Bronchial epithelial cell (primary cell): ENCODE measurements at regions not wholly inside any gene's neighbourhood (a gene's known extent, or its start where the extent isn't known, plus 50 kb on each side); places are given as distances from the start of the nearest gene placed in this dataset.
A peak's percentile ranks its signal among the peaks of the same experiment; 100 is the strongest.

ENCODE experiments used
- DNase-seq: peaks from one replicate; pipeline ENCODE4 v3.0.0-alpha.2; 2010; ENCODE audit warnings: low read depth
- FAIRE-seq: peaks from 2 replicates; lab custom pipeline; 2011; peaks lifted over from hg19 to GRCh38; lab: Jason Lieb, UNC
- H3K27me3 ChIP-seq: 2 replicates; pipeline ENCODE4 v1.5.1; 2011; ENCODE audit warnings: low read length; ENCODE audit not compliant: control insufficient read depth, insufficient read depth
- H3K36me3 ChIP-seq: 2 replicates; pipeline ENCODE4 v1.5.1; 2011; ENCODE audit warnings: low read length; ENCODE audit not compliant: control insufficient read depth, insufficient read depth
- H3K4me3 ChIP-seq: 2 replicates; pipeline ENCODE4 v1.5.1; 2011; ENCODE audit warnings: mild to moderate bottlenecking, low read depth, low read length, control low read depth
- CTCF ChIP-seq: IDR thresholded peaks from 2 replicates; pipeline ENCODE4 v1.5.1; 2011; ENCODE audit warnings: mild to moderate bottlenecking, moderate library complexity, low read length, control low read depth, inconsistent platforms; ENCODE audit not compliant: insufficient read depth, severe bottlenecking

GRCh38 chr21:38930066-38930465 lies 124.3 kb downstream of the ETS2 start:
- no peak overlapping the region for H3K4me3 ChIP-seq
- no peak for TF ChIP-seq CTCF
- no peak for FAIRE-seq
- DNase-seq: no peak
- H3K27me3 ChIP-seq: no peaks in the 10 kb centered on the region
- no peaks in the 10 kb centered on the region for H3K36me3 ChIP-seq

GRCh38 chr21:38929652-38930051 lies 123.9 kb downstream of the ETS2 start:
- no peak for FAIRE-seq
- DNase-seq: no peak
- no peak for TF ChIP-seq CTCF

GRCh38 chr21:38929142-38929541 lies 123.4 kb downstream of the ETS2 start:
- Histone ChIP-seq H3K4me3 (no peak overlapping the region), H3K36me3 (no peaks in the 10 kb centered on the region), H3K27me3 (no peaks in the 10 kb centered on the region)
- no peak for DNase-seq
- FAIRE-seq: no peak
- TF ChIP-seq CTCF: no peak

More at GRCh38 chr21:38929652-38930051, 123.9 kb downstream of the ETS2 start:
- no peaks in the 10 kb centered on the region for H3K27me3 ChIP-seq
- H3K36me3 ChIP-seq: no peaks in the 10 kb centered on the region
- H3K4me3 ChIP-seq: no peak overlapping the region

GRCh38 chr21:38927776-38928175 lies 122.0 kb downstream of the ETS2 start:
- Histone ChIP-seq H3K27me3 (no peaks in the 10 kb centered on the region), H3K36me3 (no peaks in the 10 kb centered on the region), H3K4me3 (no peak overlapping the region)
- FAIRE-seq (no peak), DNase-seq (no peak)
- TF ChIP-seq CTCF: no peak

GRCh38 chr21:38925923-38926322 lies 120.2 kb downstream of the ETS2 start:
- DNase-seq (peak; percentile 83), FAIRE-seq (no peak)
- H3K4me3 ChIP-seq: peak overlapping the region; percentile 4

More at GRCh38 chr21:38925923-38926322, 120.2 kb downstream of the ETS2 start:
- TF ChIP-seq CTCF: no peak
- no peaks in the 10 kb centered on the region for H3K27me3 ChIP-seq
- H3K36me3 ChIP-seq: no peaks in the 10 kb centered on the region
